ENCODE measurements at regions not wholly inside any gene's neighbourhood (a gene's known extent, or its start where the extent isn't known, plus 50 kb on each side); places are given as distances from the start of the nearest gene placed in this dataset.

DNA sequence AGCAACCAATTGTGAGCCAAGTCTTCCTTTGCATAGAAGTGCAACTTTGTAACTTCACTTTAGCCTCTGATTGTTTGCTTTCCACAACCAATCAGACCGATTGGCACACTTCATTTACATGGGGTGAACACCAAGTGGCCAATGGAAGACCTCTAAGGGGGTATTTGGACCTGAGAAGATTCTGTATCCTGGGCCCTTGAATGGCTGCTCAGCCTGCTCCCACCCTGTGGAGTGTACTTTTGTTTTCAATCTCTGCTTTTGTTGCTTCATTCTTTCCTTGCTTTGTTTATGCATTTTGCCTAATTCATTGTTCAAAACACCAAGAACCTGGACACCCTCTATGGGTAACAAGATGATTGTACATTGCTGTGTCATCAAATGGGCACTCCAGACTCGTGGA, 385.7 kb upstream of the NRP1 start:
- intact Hi-C loops (cut with DNase I; ENCODE audit: low total_unique reads), result no loop called here
- no peak overlapping the region for H3K4me3 ChIP-seq (ENCODE audit: low read depth, poor library complexity, severe bottlenecking)
- TF ChIP-seq CTCF (IDR thresholded peaks at IDR 0.05), result no peak
- TF ChIP-seq POLR2A (IDR thresholded peaks at IDR 0.05), result no peak
- DNase-seq (ENCODE audit: low spot score in 2 of 2), result no peak
- 93 to 100% methylated on average over 2 of the region's 2 CpGs for WGBS, 2 donors

DNA sequence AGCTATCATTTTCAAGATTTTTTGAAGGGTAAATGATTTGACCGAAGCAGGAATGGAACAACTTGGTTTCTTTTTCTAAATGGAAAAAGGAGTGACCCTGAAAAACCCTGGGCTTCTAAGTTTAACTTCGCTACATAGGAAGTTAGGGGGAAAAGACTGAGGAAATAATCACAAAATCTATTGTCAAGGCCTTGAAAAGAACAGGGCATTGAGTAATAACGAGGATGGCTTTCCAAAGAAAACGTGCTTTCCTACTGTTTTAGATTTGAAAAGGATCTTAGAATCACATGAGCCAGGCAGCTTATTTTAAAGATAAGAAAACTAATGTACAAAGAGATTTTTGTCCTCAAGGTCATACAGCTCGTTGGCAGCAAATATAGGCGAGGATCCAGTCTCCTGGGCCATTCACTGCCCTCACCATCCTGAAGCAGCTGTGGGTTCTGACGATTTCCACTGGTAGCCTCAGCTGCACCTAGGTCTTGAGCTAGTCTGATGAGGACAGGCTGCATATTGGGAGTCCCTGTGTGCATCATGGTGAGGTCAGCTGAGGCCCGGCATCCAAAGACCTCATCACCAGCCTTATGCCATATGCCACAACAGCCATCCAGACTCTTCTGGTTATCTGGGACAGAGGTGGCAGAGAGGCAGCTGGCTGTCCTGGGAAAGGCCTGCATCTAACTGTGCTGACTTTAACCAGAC, 384.7 kb upstream of the NRP1 start:
- DNase-seq (ENCODE audit: low spot score in 2 of 2), result no peak
- intact Hi-C loops (cut with DNase I; ENCODE audit: low total_unique reads), result no loop called here
- H3K4me3 ChIP-seq (ENCODE audit: low read depth, poor library complexity, severe bottlenecking), result no peak overlapping the region
- 74 to 81% methylated on average over 8 of the region's 8 CpGs for WGBS, 2 donors
- TF ChIP-seq POLR2A (IDR thresholded peaks at IDR 0.05), result no peak
- TF ChIP-seq CTCF (IDR thresholded peaks at IDR 0.05), result no peak

GRCh38 chr10:33716501-33717267, 382.2 kb upstream of the NRP1 start:
- H3K4me3 ChIP-seq (ENCODE audit: low read depth, poor library complexity, severe bottlenecking), result no peak overlapping the region
- WGBS, 2 donors, result 68 to 79% methylated on average over 2 of the region's 2 CpGs
- intact Hi-C loops (cut with DNase I; ENCODE audit: low total_unique reads), result no loop called here
- DNase-seq (ENCODE audit: low spot score in 2 of 2), result no peak
- TF ChIP-seq CTCF (IDR thresholded peaks at IDR 0.05), result no peak
- TF ChIP-seq POLR2A (IDR thresholded peaks at IDR 0.05), result no peak

- H3K4me3 ChIP-seq (ENCODE audit: low read depth, poor library complexity, severe bottlenecking), result no peak overlapping the region
- 74 to 77% methylated on average over 16 of the region's 16 CpGs for WGBS, 2 donors
- TF ChIP-seq POLR2A (IDR thresholded peaks at IDR 0.05), result no peak
- TF ChIP-seq CTCF (IDR thresholded peaks at IDR 0.05), result no peak
- intact Hi-C loops (cut with DNase I; ENCODE audit: low total_unique reads), result no loop called here
- no peak for DNase-seq (ENCODE audit: low spot score in 2 of 2)
These were observed 381.0 kb upstream of the NRP1 start for GRCh38 chr10:33715303-33715975.

DNA sequence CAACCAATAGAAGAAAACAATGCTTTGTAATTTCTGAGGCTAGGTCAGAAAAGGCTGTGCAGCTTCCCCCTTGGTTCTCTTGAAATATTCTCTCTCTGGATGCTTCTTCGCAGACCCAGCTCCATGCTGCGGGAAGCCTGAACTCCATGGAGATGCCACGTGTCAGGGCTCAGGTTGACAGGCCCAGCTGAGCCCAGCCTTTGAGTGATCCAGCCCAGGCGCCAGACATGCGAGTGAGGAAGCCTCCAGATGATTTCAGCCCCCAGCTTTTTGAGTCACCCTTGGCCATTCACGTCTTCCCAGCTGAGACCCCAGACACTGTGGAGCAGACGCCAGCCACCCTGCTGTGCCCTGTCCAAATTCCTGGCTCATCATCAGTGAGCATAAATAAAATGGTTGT, 378.4 kb upstream of the NRP1 start:
- no peak overlapping the region for H3K4me3 ChIP-seq (ENCODE audit: low read depth, poor library complexity, severe bottlenecking)
- TF ChIP-seq POLR2A (IDR thresholded peaks at IDR 0.05) (no peak), CTCF (IDR thresholded peaks at IDR 0.05) (no peak)
- intact Hi-C loops (cut with DNase I; ENCODE audit: low total_unique reads), result no loop called here
- DNase-seq (ENCODE audit: low spot score in 2 of 2), result no peak
- WGBS, 2 donors, result 93 to 96% methylated on average over 7 of the region's 7 CpGs
